GM12892 (cell line): ENCODE measurements at regions not wholly inside any gene's neighbourhood (a gene's known extent, or its start where the extent isn't known, plus 50 kb on each side); places are given as distances from the start of the nearest gene placed in this dataset.

Experiments
- POLR2A ChIP-seq: IDR thresholded peaks from 2 replicates; pipeline ENCODE4 v1.6.1; 2011; ENCODE audit warnings: low read depth, low read length, control low read depth
- TAF1 ChIP-seq: IDR thresholded peaks from 2 replicates; pipeline ENCODE4 v1.6.1; 2011; ENCODE audit warnings: low read depth, mild to moderate bottlenecking, control low read depth, low read length, borderline replicate concordance

GRCh38 chr11:123264431-123264780, 69.4 kb upstream of the CLMP start:
- TF ChIP-seq TAF1 (no peak), POLR2A (no peak)
